SIG-M5 treated with dmso at 0.1 percent for 504 hours (cell line): ENCODE measurements at regions not wholly inside any gene's neighbourhood (a gene's known extent, or its start where the extent isn't known, plus 50 kb on each side); places are given as distances from the start of the nearest gene placed in this dataset.

ENCODE experiments used
- DNase-seq: peaks from one replicate; lab custom pipeline; 2025; ENCODE audit not compliant: unreplicated experiment; lab: John Stamatoyannopoulos, UW

- no peak for DNase-seq
These were observed 430.1 kb upstream of the WWC1 start for GRCh38 chr5:167861129-167861927.

GRCh38 chr5:167861928-167862426 lies 429.5 kb upstream of the WWC1 start:
- DNase-seq, result no peak

- no peak for DNase-seq
These were observed 427.6 kb upstream of the WWC1 start for GRCh38 chr5:167863883-167864282.

- DNase-seq, result no peak
These were observed 426.6 kb upstream of the WWC1 start for GRCh38 chr5:167864801-167865200.

GRCh38 chr5:167866797-167867196 lies 424.6 kb upstream of the WWC1 start:
- DNase-seq, result no peak

GRCh38 chr5:167867281-167867680 lies 424.2 kb upstream of the WWC1 start:
- no peak for DNase-seq

GRCh38 chr5:167869125-167869524 lies 422.3 kb upstream of the WWC1 start:
- DNase-seq, result no peak

GRCh38 chr5:167870055-167870454 lies 421.4 kb upstream of the WWC1 start:
- DNase-seq, result no peak

GRCh38 chr5:167871091-167871490 lies 420.4 kb upstream of the WWC1 start:
- DNase-seq, result no peak

GRCh38 chr5:167872791-167873190 lies 418.7 kb upstream of the WWC1 start:
- DNase-seq, result no peak

GRCh38 chr5:167877114-167877722 lies 414.2 kb upstream of the WWC1 start:
- no peak for DNase-seq

- no peak for DNase-seq
These were observed 413.5 kb upstream of the WWC1 start for GRCh38 chr5:167877924-167878323.

GRCh38 chr5:167880420-167880819 lies 411.0 kb upstream of the WWC1 start:
- DNase-seq, result no peak

- DNase-seq, result no peak
These were observed 410.4 kb upstream of the WWC1 start for GRCh38 chr5:167881041-167881440.

- no peak for DNase-seq
These were observed 405.2 kb upstream of the WWC1 start for GRCh38 chr5:167886196-167886595.

GRCh38 chr5:167888393-167888792 lies 403.1 kb upstream of the WWC1 start:
- DNase-seq, result no peak

- no peak for DNase-seq
These were observed 402.2 kb upstream of the WWC1 start for GRCh38 chr5:167889276-167889675.

GRCh38 chr5:167892352-167893115 lies 398.9 kb upstream of the WWC1 start:
- no peak for DNase-seq

GRCh38 chr5:167893271-167893670 lies 398.2 kb upstream of the WWC1 start:
- no peak for DNase-seq

- DNase-seq, result no peak
These were observed 396.6 kb upstream of the WWC1 start for GRCh38 chr5:167894631-167895472.
